ENCODE measurements at regions not wholly inside any gene's neighbourhood (a gene's known extent, or its start where the extent isn't known, plus 50 kb on each side); places are given as distances from the start of the nearest gene placed in this dataset.

DNA sequence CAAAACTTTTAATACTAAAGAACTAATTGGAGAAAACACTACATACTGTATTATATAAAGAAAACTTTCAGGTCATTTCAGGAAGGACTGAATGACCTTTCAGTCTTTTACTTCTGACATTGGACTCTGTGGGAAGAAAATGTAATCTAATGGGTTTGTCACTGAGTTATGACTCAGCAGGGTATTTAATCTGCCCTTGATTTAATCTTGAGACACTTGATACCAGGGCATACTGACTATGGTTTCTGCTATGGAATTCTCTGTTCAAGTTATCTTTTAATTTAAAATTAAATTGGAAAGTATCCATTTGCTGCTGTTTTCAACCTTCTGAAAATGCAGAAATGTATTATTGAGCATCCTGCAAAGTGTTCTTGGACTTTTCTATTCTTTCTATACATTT, 354.2 kb upstream of the GALNT5 start:
- Mint-ChIP-seq H3K27me3 (ENCODE audit: insufficient read depth, low read depth, poor library complexity) (no peaks in the 10 kb centered on the region), H3K4me1 (no peaks in the 10 kb centered on the region), H3K4me3 (no peak overlapping the region), H3K27ac (no peak overlapping the region), H3K9me3 (no peaks in the 10 kb centered on the region), H3K36me3 (ENCODE audit: low read depth) (peaks cover 2% of the 10 kb centered on the region; the same call in 2 of the 3 replicates)
- ATAC-seq = no peak
- no peak for DNase-seq (ENCODE audit: low spot score)
- Histone ChIP-seq H2AFZ (no peak overlapping the region), H3K27me3 (ENCODE audit: insufficient read depth) (no peaks in the 10 kb centered on the region), H3F3A (replicated peaks; ENCODE audit: low read depth) (no peaks in the 10 kb centered on the region), H3K27ac (ENCODE audit: low read depth) (no peak overlapping the region), H3K4me3 (no peak overlapping the region), H3K79me2 (replicated peaks; ENCODE audit: insufficient read depth) (no peaks in the 10 kb centered on the region), H4K20me1 (replicated peaks; ENCODE audit: insufficient read depth) (no peaks in the 10 kb centered on the region), H3K4me2 (no peak overlapping the region), H3K36me3 (ENCODE audit: insufficient read depth) (no peaks in the 10 kb centered on the region), H3K9me2 (ENCODE audit: insufficient read depth) (no peaks in the 10 kb centered on the region), H3K4me1 (ENCODE audit: insufficient read depth) (no peaks in the 10 kb centered on the region)
- TF ChIP-seq, protein P1, sequence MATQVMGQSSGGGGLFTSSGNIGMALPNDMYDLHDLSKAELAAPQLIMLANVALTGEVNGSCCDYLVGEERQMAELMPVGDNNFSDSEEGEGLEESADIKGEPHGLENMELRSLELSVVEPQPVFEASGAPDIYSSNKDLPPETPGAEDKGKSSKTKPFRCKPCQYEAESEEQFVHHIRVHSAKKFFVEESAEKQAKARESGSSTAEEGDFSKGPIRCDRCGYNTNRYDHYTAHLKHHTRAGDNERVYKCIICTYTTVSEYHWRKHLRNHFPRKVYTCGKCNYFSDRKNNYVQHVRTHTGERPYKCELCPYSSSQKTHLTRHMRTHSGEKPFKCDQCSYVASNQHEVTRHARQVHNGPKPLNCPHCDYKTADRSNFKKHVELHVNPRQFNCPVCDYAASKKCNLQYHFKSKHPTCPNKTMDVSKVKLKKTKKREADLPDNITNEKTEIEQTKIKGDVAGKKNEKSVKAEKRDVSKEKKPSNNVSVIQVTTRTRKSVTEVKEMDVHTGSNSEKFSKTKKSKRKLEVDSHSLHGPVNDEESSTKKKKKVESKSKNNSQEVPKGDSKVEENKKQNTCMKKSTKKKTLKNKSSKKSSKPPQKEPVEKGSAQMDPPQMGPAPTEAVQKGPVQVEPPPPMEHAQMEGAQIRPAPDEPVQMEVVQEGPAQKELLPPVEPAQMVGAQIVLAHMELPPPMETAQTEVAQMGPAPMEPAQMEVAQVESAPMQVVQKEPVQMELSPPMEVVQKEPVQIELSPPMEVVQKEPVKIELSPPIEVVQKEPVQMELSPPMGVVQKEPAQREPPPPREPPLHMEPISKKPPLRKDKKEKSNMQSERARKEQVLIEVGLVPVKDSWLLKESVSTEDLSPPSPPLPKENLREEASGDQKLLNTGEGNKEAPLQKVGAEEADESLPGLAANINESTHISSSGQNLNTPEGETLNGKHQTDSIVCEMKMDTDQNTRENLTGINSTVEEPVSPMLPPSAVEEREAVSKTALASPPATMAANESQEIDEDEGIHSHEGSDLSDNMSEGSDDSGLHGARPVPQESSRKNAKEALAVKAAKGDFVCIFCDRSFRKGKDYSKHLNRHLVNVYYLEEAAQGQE (IDR thresholded peaks at IDR 0.05; ENCODE audit: unreplicated experiment) = no peak
- TF ChIP-seq EZH2 (IDR thresholded peaks at IDR 0.05; ENCODE audit: low read depth, unreplicated experiment) = no peak
- no peak for TF ChIP-seq ZNF114 (CRISPR knock-in tag; IDR thresholded peaks at IDR 0.05)
- no peak for TF ChIP-seq POLR2AphosphoS5 (IDR thresholded peaks at IDR 0.05; ENCODE audit: low read depth)
- no peak for TF ChIP-seq EZH2phosphoT487 (IDR thresholded peaks at IDR 0.05; ENCODE audit: unreplicated experiment)
- TF ChIP-seq, protein P2, sequence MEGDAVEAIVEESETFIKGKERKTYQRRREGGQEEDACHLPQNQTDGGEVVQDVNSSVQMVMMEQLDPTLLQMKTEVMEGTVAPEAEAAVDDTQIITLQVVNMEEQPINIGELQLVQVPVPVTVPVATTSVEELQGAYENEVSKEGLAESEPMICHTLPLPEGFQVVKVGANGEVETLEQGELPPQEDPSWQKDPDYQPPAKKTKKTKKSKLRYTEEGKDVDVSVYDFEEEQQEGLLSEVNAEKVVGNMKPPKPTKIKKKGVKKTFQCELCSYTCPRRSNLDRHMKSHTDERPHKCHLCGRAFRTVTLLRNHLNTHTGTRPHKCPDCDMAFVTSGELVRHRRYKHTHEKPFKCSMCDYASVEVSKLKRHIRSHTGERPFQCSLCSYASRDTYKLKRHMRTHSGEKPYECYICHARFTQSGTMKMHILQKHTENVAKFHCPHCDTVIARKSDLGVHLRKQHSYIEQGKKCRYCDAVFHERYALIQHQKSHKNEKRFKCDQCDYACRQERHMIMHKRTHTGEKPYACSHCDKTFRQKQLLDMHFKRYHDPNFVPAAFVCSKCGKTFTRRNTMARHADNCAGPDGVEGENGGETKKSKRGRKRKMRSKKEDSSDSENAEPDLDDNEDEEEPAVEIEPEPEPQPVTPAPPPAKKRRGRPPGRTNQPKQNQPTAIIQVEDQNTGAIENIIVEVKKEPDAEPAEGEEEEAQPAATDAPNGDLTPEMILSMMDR (conservative IDR thresholded peaks at IDR 0.05; ENCODE audit: low read depth in 2 of 2) = no peak
- TF ChIP-seq JUNB (IDR thresholded peaks at IDR 0.05; ENCODE audit: unreplicated experiment) = no peak
- TF ChIP-seq, protein P3, sequence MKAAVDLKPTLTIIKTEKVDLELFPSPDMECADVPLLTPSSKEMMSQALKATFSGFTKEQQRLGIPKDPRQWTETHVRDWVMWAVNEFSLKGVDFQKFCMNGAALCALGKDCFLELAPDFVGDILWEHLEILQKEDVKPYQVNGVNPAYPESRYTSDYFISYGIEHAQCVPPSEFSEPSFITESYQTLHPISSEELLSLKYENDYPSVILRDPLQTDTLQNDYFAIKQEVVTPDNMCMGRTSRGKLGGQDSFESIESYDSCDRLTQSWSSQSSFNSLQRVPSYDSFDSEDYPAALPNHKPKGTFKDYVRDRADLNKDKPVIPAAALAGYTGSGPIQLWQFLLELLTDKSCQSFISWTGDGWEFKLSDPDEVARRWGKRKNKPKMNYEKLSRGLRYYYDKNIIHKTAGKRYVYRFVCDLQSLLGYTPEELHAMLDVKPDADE (IDR thresholded peaks at IDR 0.05) = no peak
- TF ChIP-seq CREB1 (CRISPR knock-in tag; IDR thresholded peaks at IDR 0.05; ENCODE audit: low read depth) = no peak
- TF ChIP-seq, protein P4, sequence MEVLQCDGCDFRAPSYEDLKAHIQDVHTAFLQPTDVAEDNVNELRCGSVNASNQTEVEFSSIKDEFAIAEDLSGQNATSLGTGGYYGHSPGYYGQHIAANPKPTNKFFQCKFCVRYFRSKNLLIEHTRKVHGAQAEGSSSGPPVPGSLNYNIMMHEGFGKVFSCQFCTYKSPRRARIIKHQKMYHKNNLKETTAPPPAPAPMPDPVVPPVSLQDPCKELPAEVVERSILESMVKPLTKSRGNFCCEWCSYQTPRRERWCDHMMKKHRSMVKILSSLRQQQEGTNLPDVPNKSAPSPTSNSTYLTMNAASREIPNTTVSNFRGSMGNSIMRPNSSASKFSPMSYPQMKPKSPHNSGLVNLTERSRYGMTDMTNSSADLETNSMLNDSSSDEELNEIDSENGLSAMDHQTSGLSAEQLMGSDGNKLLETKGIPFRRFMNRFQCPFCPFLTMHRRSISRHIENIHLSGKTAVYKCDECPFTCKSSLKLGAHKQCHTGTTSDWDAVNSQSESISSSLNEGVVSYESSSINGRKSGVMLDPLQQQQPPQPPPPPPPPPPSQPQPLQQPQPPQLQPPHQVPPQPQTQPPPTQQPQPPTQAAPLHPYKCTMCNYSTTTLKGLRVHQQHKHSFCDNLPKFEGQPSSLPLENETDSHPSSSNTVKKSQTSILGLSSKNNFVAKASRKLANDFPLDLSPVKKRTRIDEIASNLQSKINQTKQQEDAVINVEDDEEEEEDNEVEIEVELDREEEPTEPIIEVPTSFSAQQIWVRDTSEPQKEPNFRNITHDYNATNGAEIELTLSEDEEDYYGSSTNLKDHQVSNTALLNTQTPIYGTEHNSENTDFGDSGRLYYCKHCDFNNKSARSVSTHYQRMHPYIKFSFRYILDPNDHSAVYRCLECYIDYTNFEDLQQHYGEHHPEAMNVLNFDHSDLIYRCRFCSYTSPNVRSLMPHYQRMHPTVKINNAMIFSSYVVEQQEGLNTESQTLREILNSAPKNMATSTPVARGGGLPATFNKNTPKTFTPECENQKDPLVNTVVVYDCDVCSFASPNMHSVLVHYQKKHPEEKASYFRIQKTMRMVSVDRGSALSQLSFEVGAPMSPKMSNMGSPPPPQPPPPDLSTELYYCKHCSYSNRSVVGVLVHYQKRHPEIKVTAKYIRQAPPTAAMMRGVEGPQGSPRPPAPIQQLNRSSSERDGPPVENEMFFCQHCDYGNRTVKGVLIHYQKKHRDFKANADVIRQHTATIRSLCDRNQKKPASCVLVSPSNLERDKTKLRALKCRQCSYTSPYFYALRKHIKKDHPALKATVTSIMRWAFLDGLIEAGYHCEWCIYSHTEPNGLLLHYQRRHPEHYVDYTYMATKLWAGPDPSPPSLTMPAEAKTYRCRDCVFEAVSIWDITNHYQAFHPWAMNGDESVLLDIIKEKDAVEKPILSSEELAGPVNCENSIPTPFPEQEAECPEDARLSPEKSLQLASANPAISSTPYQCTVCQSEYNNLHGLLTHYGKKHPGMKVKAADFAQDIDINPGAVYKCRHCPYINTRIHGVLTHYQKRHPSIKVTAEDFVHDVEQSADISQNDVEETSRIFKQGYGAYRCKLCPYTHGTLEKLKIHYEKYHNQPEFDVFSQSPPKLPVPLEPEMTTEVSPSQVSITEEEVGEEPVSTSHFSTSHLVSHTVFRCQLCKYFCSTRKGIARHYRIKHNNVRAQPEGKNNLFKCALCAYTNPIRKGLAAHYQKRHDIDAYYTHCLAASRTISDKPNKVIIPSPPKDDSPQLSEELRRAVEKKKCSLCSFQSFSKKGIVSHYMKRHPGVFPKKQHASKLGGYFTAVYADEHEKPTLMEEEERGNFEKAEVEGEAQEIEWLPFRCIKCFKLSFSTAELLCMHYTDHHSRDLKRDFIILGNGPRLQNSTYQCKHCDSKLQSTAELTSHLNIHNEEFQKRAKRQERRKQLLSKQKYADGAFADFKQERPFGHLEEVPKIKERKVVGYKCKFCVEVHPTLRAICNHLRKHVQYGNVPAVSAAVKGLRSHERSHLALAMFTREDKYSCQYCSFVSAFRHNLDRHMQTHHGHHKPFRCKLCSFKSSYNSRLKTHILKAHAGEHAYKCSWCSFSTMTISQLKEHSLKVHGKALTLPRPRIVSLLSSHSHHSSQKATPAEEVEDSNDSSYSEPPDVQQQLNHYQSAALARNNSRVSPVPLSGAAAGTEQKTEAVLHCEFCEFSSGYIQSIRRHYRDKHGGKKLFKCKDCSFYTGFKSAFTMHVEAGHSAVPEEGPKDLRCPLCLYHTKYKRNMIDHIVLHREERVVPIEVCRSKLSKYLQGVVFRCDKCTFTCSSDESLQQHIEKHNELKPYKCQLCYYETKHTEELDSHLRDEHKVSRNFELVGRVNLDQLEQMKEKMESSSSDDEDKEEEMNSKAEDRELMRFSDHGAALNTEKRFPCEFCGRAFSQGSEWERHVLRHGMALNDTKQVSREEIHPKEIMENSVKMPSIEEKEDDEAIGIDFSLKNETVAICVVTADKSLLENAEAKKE (CRISPR knock-in tag; IDR thresholded peaks at IDR 0.05) = no peak
- no peak for TF ChIP-seq NANOG (IDR thresholded peaks at IDR 0.05; ENCODE audit: borderline replicate concordance)
- TF ChIP-seq STAT1 (IDR thresholded peaks at IDR 0.05; ENCODE audit: unreplicated experiment) = no peak
- TF ChIP-seq ZNF331 (CRISPR knock-in tag; IDR thresholded peaks at IDR 0.05; ENCODE audit: low read depth) = no peak
